ENCODE measurements at regions not wholly inside any gene's neighbourhood (a gene's known extent, or its start where the extent isn't known, plus 50 kb on each side); places are given as distances from the start of the nearest gene placed in this dataset.
"Not testable (repeated sequence)": the region's sequence is repeated elsewhere in the genome, so short reads cannot be mapped to it uniquely, and the experiment has no call there.

- no peak for DNase-seq (ENCODE audit: extremely low spot score)
- POLR2A ChIA-PET: no interaction called here
- CTCF ChIA-PET: interaction anchor here (0.9 kb wide), 1 partner anchor 8 kb away, joined by 3 read pairs; no protein-coding TSS in a partner anchor
- TF ChIP-seq CTCF (IDR thresholded peaks at IDR 0.05; ENCODE audit: control extremely low read depth, extremely low read depth, low read depth, missing control alignments): no peak
Observed at GRCh38 chr2:16382451-16382850, 283.2 kb downstream of the CYRIA start.

GRCh38 chr2:16381511-16381910 is 284.1 kb downstream of the CYRIA start:
- POLR2A ChIA-PET: no interaction called here
- TF ChIP-seq CTCF (IDR thresholded peaks at IDR 0.05; ENCODE audit: control extremely low read depth, extremely low read depth, low read depth, missing control alignments): no peak
- CTCF ChIA-PET: no interaction called here
- DNase-seq (ENCODE audit: extremely low spot score): no peak

- CTCF ChIA-PET; DNase-seq (ENCODE audit: extremely low spot score); POLR2A ChIA-PET: not testable (repeated sequence)
Observed at GRCh38 chr2:16379901-16380300, 285.7 kb downstream of the CYRIA start.

GRCh38 chr2:16379061-16379460 is 286.6 kb downstream of the CYRIA start:
- CTCF ChIA-PET: not testable (repeated sequence)

GRCh38 chr2:16378031-16378430 is 287.6 kb downstream of the CYRIA start:
- POLR2A ChIA-PET: no interaction called here
- CTCF ChIA-PET: no interaction called here
- TF ChIP-seq CTCF (IDR thresholded peaks at IDR 0.05; ENCODE audit: control extremely low read depth, extremely low read depth, low read depth, missing control alignments): no peak
- DNase-seq (ENCODE audit: extremely low spot score): no peak

More at GRCh38 chr2:16379061-16379460, 286.6 kb downstream of the CYRIA start:
- DNase-seq (ENCODE audit: extremely low spot score); POLR2A ChIA-PET: not testable (repeated sequence)

GRCh38 chr2:16375981-16376380 is 289.7 kb downstream of the CYRIA start:
- CTCF ChIA-PET: no interaction called here
- DNase-seq (ENCODE audit: extremely low spot score): no peak
- POLR2A ChIA-PET: no interaction called here
- TF ChIP-seq CTCF (IDR thresholded peaks at IDR 0.05; ENCODE audit: control extremely low read depth, extremely low read depth, low read depth, missing control alignments): no peak

GRCh38 chr2:16375351-16375750 is 290.3 kb downstream of the CYRIA start:
- CTCF ChIA-PET: interaction anchor here (1.3 to 1.9 kb wide), 3 partner anchors 8 to 15 kb away, joined by 3 to 5 read pairs (median 3); no protein-coding TSS in a partner anchor
- TF ChIP-seq CTCF (IDR thresholded peaks at IDR 0.05; ENCODE audit: control extremely low read depth, extremely low read depth, low read depth, missing control alignments): no peak
- no peak for DNase-seq (ENCODE audit: extremely low spot score)
- POLR2A ChIA-PET: no interaction called here

GRCh38 chr2:16374671-16375070 is 291.0 kb downstream of the CYRIA start:
- no peak for DNase-seq (ENCODE audit: extremely low spot score)
- POLR2A ChIA-PET: no interaction called here
- CTCF ChIA-PET: interaction anchor here (1.3 to 1.9 kb wide), 4 partner anchors 8 to 15 kb away, joined by 3 to 5 read pairs (median 4); no protein-coding TSS in a partner anchor
- no peak for TF ChIP-seq CTCF (IDR thresholded peaks at IDR 0.05; ENCODE audit: control extremely low read depth, extremely low read depth, low read depth, missing control alignments)

All from GM10248 (cell line).